IPS-20b (cell line): ENCODE measurements at regions not wholly inside any gene's neighbourhood (a gene's known extent, or its start where the extent isn't known, plus 50 kb on each side); places are given as distances from the start of the nearest gene placed in this dataset.

Experiments used
- H3K27ac ChIP-seq: one replicate; pipeline ENCODE4 v1.5.1; 2013; ENCODE audit warnings: low read length
- H3K27me3 ChIP-seq: 2 replicates; pipeline ENCODE4 v1.6.1; 2013; ENCODE audit warnings: mild to moderate bottlenecking, low read length, inconsistent platforms; ENCODE audit not compliant: insufficient read depth
- H3K36me3 ChIP-seq: 2 replicates; pipeline ENCODE4 v1.6.1; 2013; ENCODE audit warnings: low read depth, mild to moderate bottlenecking, inconsistent platforms, low read length, moderate library complexity; ENCODE audit not compliant: insufficient read depth
- H3K4me1 ChIP-seq: 2 replicates; pipeline ENCODE4 v1.6.1; 2013; ENCODE audit warnings: mild to moderate bottlenecking, control low read depth, inconsistent platforms, low read length, moderate library complexity; ENCODE audit not compliant: insufficient read depth
- H3K4me3 ChIP-seq: 2 replicates; pipeline ENCODE4 v1.5.1; 2013; ENCODE audit warnings: mild to moderate bottlenecking, low read length, inconsistent platforms
- H3K9ac ChIP-seq: 2 replicates; pipeline ENCODE4 v1.6.1; 2013; ENCODE audit warnings: low read depth, mild to moderate bottlenecking, inconsistent platforms, low read length, moderate library complexity
- H3K9me3 ChIP-seq: 2 replicates; pipeline ENCODE4 v1.6.1; 2013; ENCODE audit warnings: mild to moderate bottlenecking, low read depth, low read length, inconsistent platforms; ENCODE audit not compliant: insufficient read depth

DNA sequence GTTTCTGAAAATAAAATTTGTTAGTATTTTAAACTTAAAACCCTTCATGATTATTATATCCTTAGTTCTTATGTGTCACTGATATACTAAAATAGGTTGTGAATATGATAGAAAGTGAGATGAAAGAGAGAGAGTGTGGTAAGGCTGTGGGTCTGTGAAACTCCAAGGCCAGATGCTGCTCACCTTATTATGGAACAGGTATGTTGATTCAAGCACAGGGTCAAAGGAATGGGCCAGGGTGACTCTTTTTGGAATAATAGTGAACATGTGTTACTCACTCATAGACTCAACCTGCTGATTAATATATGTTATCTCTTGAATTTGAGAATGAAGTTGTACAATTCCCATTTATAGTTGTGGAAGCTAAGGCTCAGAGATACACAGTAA is 70.7 kb upstream of the FN1 start:
- Histone ChIP-seq H3K4me1 (no peaks in the 10 kb centered on the region), H3K4me3 (no peak overlapping the region), H3K9ac (no peak overlapping the region), H3K9me3 (no peaks in the 10 kb centered on the region), H3K27me3 (no peaks in the 10 kb centered on the region), H3K36me3 (no peaks in the 10 kb centered on the region), H3K27ac (no peak overlapping the region)

DNA sequence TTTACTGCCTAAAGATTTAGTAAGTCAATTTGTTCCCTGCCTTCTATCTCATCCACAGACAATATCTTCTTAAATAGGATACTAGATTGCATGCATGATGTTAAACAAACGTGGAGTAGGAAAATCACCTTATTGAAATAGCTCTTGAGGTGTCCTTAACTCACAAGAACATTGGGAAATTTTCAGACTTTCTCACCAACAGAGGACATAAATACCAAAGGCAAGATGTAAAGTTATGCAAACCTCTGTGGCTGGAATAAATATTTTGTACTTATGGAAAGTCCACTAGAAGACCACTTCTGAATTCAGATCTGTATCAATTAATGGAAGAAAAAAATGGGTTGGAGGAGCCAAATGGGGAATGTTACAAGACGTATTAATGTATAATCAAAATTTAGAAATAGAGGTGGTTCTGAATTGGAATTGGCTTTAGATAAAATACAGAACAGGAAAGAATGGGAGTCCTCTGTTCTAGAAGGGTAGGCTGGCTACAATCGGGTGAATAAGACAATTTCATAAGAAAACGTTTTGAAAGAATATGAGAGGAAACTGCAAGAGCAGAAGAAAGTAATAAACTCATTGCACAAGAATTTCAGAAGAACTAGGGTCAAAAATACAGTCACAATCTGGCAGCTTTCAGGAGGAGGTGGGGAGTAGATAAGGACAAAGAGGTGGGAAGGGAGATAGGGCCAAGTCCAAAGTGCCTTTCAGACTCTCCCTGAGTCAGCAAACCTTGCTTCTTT is 69.3 kb upstream of the FN1 start:
- H3K4me1 ChIP-seq, result no peaks in the 10 kb centered on the region
- H3K9me3 ChIP-seq, result no peaks in the 10 kb centered on the region
- H3K4me3 ChIP-seq, result no peak overlapping the region
- no peak overlapping the region for H3K27ac ChIP-seq
- no peak overlapping the region for H3K9ac ChIP-seq
- H3K27me3 ChIP-seq, result no peaks in the 10 kb centered on the region
- no peaks in the 10 kb centered on the region for H3K36me3 ChIP-seq

- H3K27me3 ChIP-seq, result no peaks in the 10 kb centered on the region
- no peaks in the 10 kb centered on the region for H3K9me3 ChIP-seq
- H3K4me3 ChIP-seq, result no peak overlapping the region
- H3K4me1 ChIP-seq, result no peaks in the 10 kb centered on the region
- H3K36me3 ChIP-seq, result no peaks in the 10 kb centered on the region
- H3K9ac ChIP-seq, result no peak overlapping the region
- H3K27ac ChIP-seq, result no peak overlapping the region
Measured at GRCh38 chr2:215504547-215504946, 68.7 kb upstream of the FN1 start.

GRCh38 chr2:215503381-215503780 is 67.5 kb upstream of the FN1 start:
- Histone ChIP-seq H3K9me3 (no peaks in the 10 kb centered on the region), H3K4me3 (no peak overlapping the region), H3K9ac (no peak overlapping the region), H3K4me1 (no peaks in the 10 kb centered on the region; the same call in 1 of the 2 replicates), H3K27me3 (no peaks in the 10 kb centered on the region), H3K36me3 (no peaks in the 10 kb centered on the region), H3K27ac (no peak overlapping the region)

- no peak overlapping the region for H3K4me3 ChIP-seq
- H3K4me1 ChIP-seq, result no peaks in the 10 kb centered on the region; the same call in 1 of the 2 replicates
- H3K27ac ChIP-seq, result no peak overlapping the region
- no peak overlapping the region for H3K9ac ChIP-seq
- no peaks in the 10 kb centered on the region for H3K36me3 ChIP-seq
- H3K9me3 ChIP-seq, result peaks cover 4% of the 10 kb centered on the region; the same call in 1 of the 2 replicates
- H3K27me3 ChIP-seq, result no peaks in the 10 kb centered on the region
Measured at GRCh38 chr2:215500466-215500865, 64.6 kb upstream of the FN1 start.

DNA sequence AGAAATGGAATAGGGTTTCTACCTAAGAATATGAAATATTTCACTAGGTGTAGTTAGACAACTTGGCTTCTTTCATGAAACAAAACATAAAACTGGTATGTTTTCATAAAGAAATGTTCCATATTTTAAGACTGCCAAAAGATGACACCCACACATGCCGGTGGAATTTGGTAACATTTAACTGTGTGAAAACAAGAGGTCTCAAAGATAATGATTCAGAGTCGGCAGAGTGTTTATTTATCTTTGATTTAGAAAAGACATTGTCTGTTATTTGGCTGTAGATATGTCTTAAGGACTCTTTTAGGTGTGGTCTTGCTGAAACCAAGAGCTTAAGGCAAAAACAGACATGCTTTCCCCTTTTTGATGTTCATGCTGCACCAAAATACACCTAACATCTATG is 63.5 kb upstream of the FN1 start:
- no peaks in the 10 kb centered on the region for H3K36me3 ChIP-seq
- no peak overlapping the region for H3K4me3 ChIP-seq
- H3K9ac ChIP-seq, result no peak overlapping the region
- no peaks in the 10 kb centered on the region for H3K27me3 ChIP-seq
- H3K27ac ChIP-seq, result no peak overlapping the region
- H3K4me1 ChIP-seq, result no peaks in the 10 kb centered on the region; the same call in 1 of the 2 replicates
- peaks cover 4% of the 10 kb centered on the region; the same call in 1 of the 2 replicates for H3K9me3 ChIP-seq

DNA sequence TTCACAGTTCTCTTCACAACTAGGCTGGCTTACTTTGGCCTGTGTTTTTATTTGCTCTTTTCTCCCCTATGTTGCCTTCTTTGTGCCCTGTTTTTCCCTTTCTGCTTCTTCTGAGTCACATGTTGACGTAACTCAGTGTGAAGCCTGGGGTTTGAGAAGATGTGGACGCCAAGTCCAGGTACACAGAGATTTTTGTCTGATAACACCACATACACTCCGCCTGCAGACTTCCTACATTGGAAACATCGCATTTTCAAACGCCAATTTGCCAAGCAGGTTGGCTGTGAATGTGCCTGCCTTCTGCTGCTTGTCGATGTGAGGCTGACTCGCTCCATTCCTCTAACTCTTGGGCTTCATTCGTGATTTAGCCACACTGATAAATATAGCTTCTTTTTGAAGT is 62.6 kb upstream of the FN1 start:
- H3K27ac ChIP-seq, result no peak overlapping the region

GRCh38 chr2:215493376-215493775 is 57.5 kb upstream of the FN1 start:
- Histone ChIP-seq H3K27me3 (no peaks in the 10 kb centered on the region), H3K27ac (no peak overlapping the region), H3K4me1 (no peaks in the 10 kb centered on the region; the same call in 1 of the 2 replicates), H3K9ac (no peak overlapping the region), H3K36me3 (no peaks in the 10 kb centered on the region), H3K4me3 (no peak overlapping the region), H3K9me3 (peaks cover 4% of the 10 kb centered on the region; the same call in 1 of the 2 replicates)

More for the DNA sequence above, 62.6 kb upstream of the FN1 start:
- H3K27me3 ChIP-seq, result no peaks in the 10 kb centered on the region
- no peaks in the 10 kb centered on the region; the same call in 1 of the 2 replicates for H3K4me1 ChIP-seq
- no peak overlapping the region for H3K4me3 ChIP-seq
- peaks cover 4% of the 10 kb centered on the region; the same call in 1 of the 2 replicates for H3K9me3 ChIP-seq
- H3K9ac ChIP-seq, result no peak overlapping the region
- H3K36me3 ChIP-seq, result no peaks in the 10 kb centered on the region

DNA sequence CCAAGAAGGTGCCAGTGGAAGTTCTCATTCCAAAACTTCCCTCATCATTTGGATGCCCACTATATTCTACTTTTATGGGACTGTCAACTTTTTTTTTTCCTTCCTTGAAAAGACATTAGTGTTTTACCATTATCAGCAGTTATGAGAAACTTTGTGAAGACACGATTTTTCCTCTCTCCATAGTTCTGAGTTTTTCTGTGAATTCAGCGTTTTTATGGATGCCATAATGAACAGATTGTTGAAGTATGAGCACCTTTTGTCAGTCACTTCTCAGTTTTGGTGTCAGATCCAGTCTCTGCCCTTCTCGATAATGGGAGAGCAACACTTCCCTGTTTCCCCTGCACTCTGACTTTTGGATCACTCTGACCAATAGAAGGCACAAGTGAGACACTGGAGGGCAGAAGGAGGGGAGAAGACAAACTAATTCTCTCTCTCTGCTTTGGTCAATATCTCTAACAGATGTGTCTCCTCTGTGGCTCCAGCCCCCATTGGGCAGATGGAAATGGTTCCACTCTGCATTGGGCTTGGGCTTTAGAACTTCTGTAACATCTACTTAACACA is 53.5 kb upstream of the FN1 start:
- Histone ChIP-seq H3K9ac (no peak overlapping the region), H3K9me3 (no peaks in the 10 kb centered on the region), H3K4me3 (no peak overlapping the region), H3K27me3 (no peaks in the 10 kb centered on the region), H3K36me3 (no peaks in the 10 kb centered on the region), H3K4me1 (no peaks in the 10 kb centered on the region), H3K27ac (no peak overlapping the region)

DNA sequence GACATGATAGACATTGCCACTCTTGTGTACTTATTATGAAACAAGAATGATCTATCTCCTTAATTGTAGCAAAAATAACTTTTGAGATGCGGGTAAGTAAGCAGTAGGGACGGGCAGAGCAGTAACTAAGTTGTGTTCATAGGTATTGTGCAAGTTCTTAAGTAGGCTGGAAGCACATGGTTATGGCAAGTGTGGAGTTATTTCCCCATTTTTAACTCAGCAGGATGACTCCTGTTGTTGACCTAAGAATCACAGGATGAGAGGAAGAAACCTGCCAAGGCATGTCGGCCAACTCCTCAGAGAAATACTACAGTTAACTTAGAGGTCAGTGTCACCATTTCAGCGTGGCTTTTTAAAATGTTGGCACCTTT is 51.1 kb upstream of the FN1 start:
- Histone ChIP-seq H3K36me3 (no peaks in the 10 kb centered on the region), H3K4me1 (no peaks in the 10 kb centered on the region), H3K4me3 (no peak overlapping the region), H3K9me3 (no peaks in the 10 kb centered on the region), H3K9ac (no peak overlapping the region), H3K27ac (no peak overlapping the region), H3K27me3 (no peaks in the 10 kb centered on the region)

DNA sequence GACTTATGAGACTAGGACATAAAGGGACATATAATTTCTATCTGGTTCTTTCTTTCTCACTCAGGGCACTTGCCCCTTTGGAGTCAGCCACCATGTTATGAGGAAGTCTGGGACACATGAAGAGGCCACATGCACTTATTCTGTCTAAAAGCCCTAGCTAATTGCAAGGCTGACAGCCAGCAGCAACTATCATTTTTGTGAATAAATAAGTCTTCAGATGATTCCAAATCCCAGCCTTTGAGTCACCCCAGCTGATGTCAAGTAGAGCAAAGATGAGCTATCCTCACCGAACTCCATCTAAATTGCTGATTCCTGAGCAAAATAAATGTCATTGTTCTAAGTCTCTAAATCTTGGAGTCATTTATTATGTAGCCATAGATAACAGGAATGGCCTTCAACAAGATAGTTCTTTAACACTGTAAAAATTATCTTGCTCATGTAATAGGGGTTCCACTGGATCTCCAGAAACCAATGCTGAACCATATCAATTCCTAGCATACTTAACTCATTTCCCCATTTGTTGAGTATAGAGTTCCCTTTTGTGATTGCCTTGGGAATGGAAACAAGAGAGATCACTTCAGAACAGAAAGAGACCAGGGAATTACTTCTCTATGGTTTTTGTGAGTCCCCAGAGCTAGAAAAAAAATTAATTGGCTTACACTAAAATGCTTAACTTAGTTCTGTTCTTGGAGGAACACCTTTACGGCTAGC is 50.6 kb upstream of the FN1 start:
- H3K36me3 ChIP-seq, result no peaks in the 10 kb centered on the region
- no peak overlapping the region for H3K27ac ChIP-seq
- H3K9me3 ChIP-seq, result no peaks in the 10 kb centered on the region
- H3K9ac ChIP-seq, result no peak overlapping the region
- no peaks in the 10 kb centered on the region for H3K27me3 ChIP-seq
- no peak overlapping the region for H3K4me3 ChIP-seq
- H3K4me1 ChIP-seq, result no peaks in the 10 kb centered on the region
